ENCODE measurements at regions not wholly inside any gene's neighbourhood (a gene's known extent, or its start where the extent isn't known, plus 50 kb on each side); places are given as distances from the start of the nearest gene placed in this dataset.
A peak's percentile ranks its signal among the peaks of the same experiment; 100 is the strongest.
"Not testable (repeated sequence)": the region's sequence is repeated elsewhere in the genome, so short reads cannot be mapped to it uniquely, and the experiment has no call there.

- no peak for DNase-seq
Observed at GRCh38 chr2:120503206-120503792, 157.4 kb downstream of the INHBB start.

- DNase-seq = no peak
Observed at GRCh38 chr2:120503793-120504571, 158.0 kb downstream of the INHBB start.

- no peak for DNase-seq
Observed at GRCh38 chr2:120504936-120505705, 159.2 kb downstream of the INHBB start.

GRCh38 chr2:120508567-120509041, 162.7 kb downstream of the INHBB start:
- DNase-seq = no peak

GRCh38 chr2:120509213-120509815, 163.4 kb downstream of the INHBB start:
- DNase-seq = no peak

GRCh38 chr2:120509991-120510735, 164.2 kb downstream of the INHBB start:
- DNase-seq = no peak

GRCh38 chr2:120510751-120511395, 164.9 kb downstream of the INHBB start:
- no peak for DNase-seq

GRCh38 chr2:120511536-120511935, 165.6 kb downstream of the INHBB start:
- no peak for DNase-seq

- no peak for DNase-seq
Observed at GRCh38 chr2:120511947-120512710, 166.2 kb downstream of the INHBB start.

- DNase-seq = no peak
Observed at GRCh38 chr2:120513776-120514357, 167.9 kb downstream of the INHBB start.

GRCh38 chr2:120514521-120514920, 168.6 kb downstream of the INHBB start:
- DNase-seq = no peak

- not testable (repeated sequence) for DNase-seq
Observed at GRCh38 chr2:120515066-120515758, 169.3 kb downstream of the INHBB start.

- no peak for DNase-seq
Observed at GRCh38 chr2:120515759-120516678, 170.1 kb downstream of the INHBB start.

- no peak for DNase-seq
Observed at GRCh38 chr2:120516679-120517314, 170.9 kb downstream of the INHBB start.

- peak; percentile 77 for DNase-seq
Observed at GRCh38 chr2:120517751-120518469, 172.0 kb downstream of the INHBB start.

GRCh38 chr2:120518819-120519218, 172.9 kb downstream of the INHBB start:
- DNase-seq = no peak

- DNase-seq = no peak
Observed at GRCh38 chr2:120519469-120519868, 173.5 kb downstream of the INHBB start.

- DNase-seq = no peak
Observed at GRCh38 chr2:120520454-120520853, 174.5 kb downstream of the INHBB start.
